ENCODE measurements at regions not wholly inside any gene's neighbourhood (a gene's known extent, or its start where the extent isn't known, plus 50 kb on each side); places are given as distances from the start of the nearest gene placed in this dataset.

DNA sequence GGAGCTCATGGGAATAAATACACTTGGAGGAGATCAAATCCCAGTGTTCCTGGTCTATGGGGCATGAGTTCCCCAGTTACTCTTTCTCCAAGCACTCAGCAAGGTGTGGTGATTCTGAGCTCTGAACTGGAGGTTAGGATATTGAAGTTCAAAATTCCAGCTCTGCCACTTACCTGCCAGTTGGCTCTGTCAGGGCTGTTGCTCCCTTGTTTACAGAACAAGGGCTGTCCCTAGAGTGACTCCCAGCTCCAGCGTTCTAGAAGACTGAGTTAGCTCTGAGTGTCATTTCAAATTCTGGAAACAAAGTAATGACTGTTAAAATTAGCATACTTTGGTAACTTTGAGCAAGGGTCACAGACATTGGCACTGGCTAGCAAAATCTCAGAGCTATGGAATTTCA lies 69.7 kb upstream of the ZBED5 start:
- H3K4me1 Mint-ChIP-seq (ENCODE audit: low read depth) = peaks cover 2% of the 10 kb centered on the region
- H3K36me3 Mint-ChIP-seq (ENCODE audit: low read depth) = no peaks in the 10 kb centered on the region
- no peak for ATAC-seq
- H3K4me3 Mint-ChIP-seq = no peak overlapping the region
- POLR2A ChIA-PET = interaction anchor here (1.7 kb wide), 1 partner anchor 97 kb away, joined by 3 read pairs; no protein-coding TSS in a partner anchor
- intact Hi-C loops (cut with micrococcal nuclease) = no loop called here
- CTCF ChIA-PET = interaction anchor here (1.3 to 3.5 kb wide), 5 partner anchors 21 to 135 kb away, joined by 5 to 19 read pairs (median 9); no protein-coding TSS in a partner anchor
- peaks cover 23% of the 10 kb centered on the region for H3K27me3 Mint-ChIP-seq
- TF ChIP-seq, protein P1, sequence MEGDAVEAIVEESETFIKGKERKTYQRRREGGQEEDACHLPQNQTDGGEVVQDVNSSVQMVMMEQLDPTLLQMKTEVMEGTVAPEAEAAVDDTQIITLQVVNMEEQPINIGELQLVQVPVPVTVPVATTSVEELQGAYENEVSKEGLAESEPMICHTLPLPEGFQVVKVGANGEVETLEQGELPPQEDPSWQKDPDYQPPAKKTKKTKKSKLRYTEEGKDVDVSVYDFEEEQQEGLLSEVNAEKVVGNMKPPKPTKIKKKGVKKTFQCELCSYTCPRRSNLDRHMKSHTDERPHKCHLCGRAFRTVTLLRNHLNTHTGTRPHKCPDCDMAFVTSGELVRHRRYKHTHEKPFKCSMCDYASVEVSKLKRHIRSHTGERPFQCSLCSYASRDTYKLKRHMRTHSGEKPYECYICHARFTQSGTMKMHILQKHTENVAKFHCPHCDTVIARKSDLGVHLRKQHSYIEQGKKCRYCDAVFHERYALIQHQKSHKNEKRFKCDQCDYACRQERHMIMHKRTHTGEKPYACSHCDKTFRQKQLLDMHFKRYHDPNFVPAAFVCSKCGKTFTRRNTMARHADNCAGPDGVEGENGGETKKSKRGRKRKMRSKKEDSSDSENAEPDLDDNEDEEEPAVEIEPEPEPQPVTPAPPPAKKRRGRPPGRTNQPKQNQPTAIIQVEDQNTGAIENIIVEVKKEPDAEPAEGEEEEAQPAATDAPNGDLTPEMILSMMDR (IDR thresholded peaks at IDR 0.05) = no peak
- DNase-seq = no peak
- H3K9me3 Mint-ChIP-seq = no peaks in the 10 kb centered on the region
- no peak overlapping the region for H3K27ac Mint-ChIP-seq

DNA sequence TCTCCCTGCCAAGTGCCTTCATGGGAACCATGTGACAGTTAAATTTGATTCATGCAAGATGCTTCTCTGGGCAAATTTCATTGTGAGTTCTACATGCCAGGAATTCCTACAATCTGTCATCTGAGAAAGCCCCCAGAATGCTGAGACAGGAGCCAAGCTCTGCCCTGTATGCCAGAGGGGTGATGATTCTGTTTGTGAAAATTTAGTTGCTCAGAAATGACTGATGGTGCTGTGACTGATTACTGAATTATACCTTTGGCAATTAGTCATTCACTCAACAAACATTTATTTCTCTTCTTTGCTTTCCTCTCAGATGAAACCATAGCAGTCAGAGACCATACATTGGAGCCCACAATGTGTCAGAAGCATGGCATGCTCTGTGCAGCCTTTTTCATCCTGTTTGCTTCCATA lies 69.0 kb upstream of the ZBED5 start:
- CTCF ChIA-PET = interaction anchor here (1.3 to 3.5 kb wide), 6 partner anchors 7 to 134 kb away, joined by 5 to 19 read pairs (median 10); no protein-coding TSS in a partner anchor
- Mint-ChIP-seq H3K9me3 (no peaks in the 10 kb centered on the region), H3K27me3 (peaks cover 23% of the 10 kb centered on the region), H3K36me3 (ENCODE audit: low read depth) (no peaks in the 10 kb centered on the region), H3K27ac (no peak overlapping the region), H3K4me3 (no peak overlapping the region), H3K4me1 (ENCODE audit: low read depth) (peaks cover 2% of the 10 kb centered on the region)
- intact Hi-C loops (cut with micrococcal nuclease) = no loop called here
- ATAC-seq = no peak
- TF ChIP-seq, protein P1 (IDR thresholded peaks at IDR 0.05) = no peak
- POLR2A ChIA-PET = interaction anchor here (1.7 kb wide), 1 partner anchor 97 kb away, joined by 3 read pairs; no protein-coding TSS in a partner anchor
- DNase-seq = no peak

DNA sequence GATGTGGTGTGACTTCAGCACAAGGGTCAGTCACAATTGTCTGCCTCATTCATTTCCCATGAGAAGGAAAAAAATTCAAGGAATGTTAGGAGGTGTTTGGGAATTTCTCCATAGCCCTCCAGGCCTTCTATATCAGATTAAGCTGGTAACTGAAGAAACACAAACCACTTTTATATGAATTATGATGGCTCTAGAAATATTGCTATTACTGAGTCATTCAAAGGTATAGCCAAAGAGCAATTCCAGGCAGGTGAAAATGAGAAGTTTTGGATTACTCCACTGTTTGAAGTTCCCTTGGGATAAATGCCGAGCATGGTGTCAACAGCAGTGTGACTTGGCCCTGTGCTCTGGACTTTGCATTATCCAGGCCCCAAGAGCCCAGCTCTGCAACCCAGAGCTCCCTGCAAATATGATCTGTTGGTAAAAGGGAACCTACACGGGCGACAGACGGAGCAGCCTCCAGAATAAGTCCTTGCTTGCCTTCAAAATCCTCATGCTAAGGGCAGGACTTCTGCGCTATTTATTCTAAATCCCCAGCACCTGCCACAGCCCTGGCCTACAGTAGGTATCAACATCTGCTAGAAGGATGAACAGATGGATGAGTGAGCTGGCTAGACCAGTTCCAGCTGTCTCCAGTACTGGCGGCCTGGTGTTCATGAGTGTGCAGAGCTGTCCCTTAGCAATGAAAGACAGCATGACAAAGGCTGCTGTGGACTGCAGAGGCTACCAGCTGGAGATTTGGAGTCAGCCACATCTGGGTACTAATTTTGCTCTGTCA lies 67.5 kb upstream of the ZBED5 start:
- no peaks in the 10 kb centered on the region for H3K9me3 Mint-ChIP-seq
- intact Hi-C loops (cut with micrococcal nuclease) = no loop called here
- no peaks in the 10 kb centered on the region for H3K36me3 Mint-ChIP-seq (ENCODE audit: low read depth)
- CTCF ChIA-PET = interaction anchor here (1.1 to 3.5 kb wide), 6 partner anchors 9 to 136 kb away, joined by 4 to 19 read pairs (median 8); no protein-coding TSS in a partner anchor
- ATAC-seq (no peak), DNase-seq (no peak)
- H3K4me1 Mint-ChIP-seq (ENCODE audit: low read depth) = peaks cover 2% of the 10 kb centered on the region
- H3K4me3 Mint-ChIP-seq = no peak overlapping the region
- TF ChIP-seq, protein P1 (IDR thresholded peaks at IDR 0.05) = no peak
- peaks cover 15% of the 10 kb centered on the region for H3K27me3 Mint-ChIP-seq
- no peak overlapping the region for H3K27ac Mint-ChIP-seq
- POLR2A ChIA-PET = no interaction called here

DNA sequence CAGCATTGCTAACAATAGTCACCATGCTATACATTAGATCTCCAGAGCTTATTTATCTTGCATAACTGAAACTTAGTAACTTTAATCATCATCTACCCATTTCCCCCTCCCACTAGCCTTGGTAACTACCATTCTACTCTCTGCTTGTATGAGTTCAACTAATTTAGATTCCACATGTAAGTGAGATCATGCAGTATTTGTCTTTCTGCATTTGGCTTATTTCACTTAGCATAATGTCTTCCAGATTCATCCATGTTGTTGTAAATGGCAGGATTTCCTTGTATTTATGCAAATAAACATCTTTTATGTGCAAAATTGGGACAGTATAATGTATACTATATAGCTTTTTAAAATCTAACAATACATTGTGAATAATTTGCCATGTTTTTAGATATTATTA lies 66.0 kb upstream of the ZBED5 start:
- TF ChIP-seq, protein P1 (IDR thresholded peaks at IDR 0.05) = no peak
- Mint-ChIP-seq H3K27ac (no peak overlapping the region), H3K9me3 (peaks cover under 1% of the 10 kb centered on the region), H3K27me3 (peaks cover 8% of the 10 kb centered on the region), H3K4me1 (ENCODE audit: low read depth) (peaks cover 2% of the 10 kb centered on the region), H3K36me3 (ENCODE audit: low read depth) (no peaks in the 10 kb centered on the region), H3K4me3 (no peak overlapping the region)
- DNase-seq (no peak), ATAC-seq (no peak)
- CTCF ChIA-PET = interaction anchor here (1.3 to 2.5 kb wide), 4 partner anchors 14 to 134 kb away, joined by 3 to 9 read pairs (median 5); no protein-coding TSS in a partner anchor
- intact Hi-C loops (cut with micrococcal nuclease) = no loop called here
- POLR2A ChIA-PET = no interaction called here

DNA sequence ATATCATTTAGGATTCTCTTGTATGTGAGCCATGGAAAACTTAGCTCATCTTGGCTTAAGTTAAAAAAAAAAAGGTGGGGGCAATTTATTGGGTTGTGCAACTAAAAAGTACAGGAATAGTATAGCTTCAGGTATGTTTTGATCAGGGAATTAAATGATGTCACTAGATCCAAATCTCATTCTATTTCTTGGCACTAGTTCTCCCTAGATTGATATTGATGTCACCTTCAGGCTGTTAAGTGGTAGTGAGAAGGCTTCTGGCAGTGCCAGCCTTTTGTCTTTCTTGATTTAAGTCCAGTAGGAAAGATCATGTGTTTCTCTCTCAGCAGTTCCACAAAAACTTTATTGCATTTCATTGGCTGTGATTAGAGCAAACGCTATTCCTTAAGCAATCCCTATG lies 65.0 kb upstream of the ZBED5 start:
- DNase-seq = no peak
- intact Hi-C loops (cut with micrococcal nuclease) = no loop called here
- no peak for ATAC-seq
- peaks cover 2% of the 10 kb centered on the region for H3K36me3 Mint-ChIP-seq (ENCODE audit: low read depth)
- TF ChIP-seq, protein P1 (IDR thresholded peaks at IDR 0.05) = no peak
- H3K27me3 Mint-ChIP-seq = peaks cover 3% of the 10 kb centered on the region
- ChIA-PET POLR2A (no interaction called here), CTCF (interaction anchor here (1.5 to 3.8 kb wide), 3 partner anchors 11 to 130 kb away, joined by 3 to 13 read pairs (median 6); no protein-coding TSS in a partner anchor)
- H3K4me3 Mint-ChIP-seq = no peak overlapping the region
- H3K4me1 Mint-ChIP-seq (ENCODE audit: low read depth) = peaks cover 2% of the 10 kb centered on the region
- H3K27ac Mint-ChIP-seq = no peak overlapping the region
- peaks cover 11% of the 10 kb centered on the region for H3K9me3 Mint-ChIP-seq

Measured in activated CD8-positive, alpha-beta T cell treated with anti-CD3 and anti-CD28 coated beads for 36 hours (primary cell).